Left renal cortex interstitium (tissue), 4 donors: ENCODE measurements at regions not wholly inside any gene's neighbourhood (a gene's known extent, or its start where the extent isn't known, plus 50 kb on each side); places are given as distances from the start of the nearest gene placed in this dataset.
"Not testable (repeated sequence)": the region's sequence is repeated elsewhere in the genome, so short reads cannot be mapped to it uniquely, and the experiment has no call there.

ENCODE experiments used
- DNase-seq, 4 donors: peaks; one replicate each; pipeline ENCODE4 v3.0.0-alpha.2; 2013; ENCODE audit warnings: low read depth in 4 of 4, low spot score in 2 of 4, missing footprints in 1 of 4

GRCh38 chr2:53543083-53543482 lies 224.5 kb upstream of the CHAC2 start:
- no peak for DNase-seq

DNA sequence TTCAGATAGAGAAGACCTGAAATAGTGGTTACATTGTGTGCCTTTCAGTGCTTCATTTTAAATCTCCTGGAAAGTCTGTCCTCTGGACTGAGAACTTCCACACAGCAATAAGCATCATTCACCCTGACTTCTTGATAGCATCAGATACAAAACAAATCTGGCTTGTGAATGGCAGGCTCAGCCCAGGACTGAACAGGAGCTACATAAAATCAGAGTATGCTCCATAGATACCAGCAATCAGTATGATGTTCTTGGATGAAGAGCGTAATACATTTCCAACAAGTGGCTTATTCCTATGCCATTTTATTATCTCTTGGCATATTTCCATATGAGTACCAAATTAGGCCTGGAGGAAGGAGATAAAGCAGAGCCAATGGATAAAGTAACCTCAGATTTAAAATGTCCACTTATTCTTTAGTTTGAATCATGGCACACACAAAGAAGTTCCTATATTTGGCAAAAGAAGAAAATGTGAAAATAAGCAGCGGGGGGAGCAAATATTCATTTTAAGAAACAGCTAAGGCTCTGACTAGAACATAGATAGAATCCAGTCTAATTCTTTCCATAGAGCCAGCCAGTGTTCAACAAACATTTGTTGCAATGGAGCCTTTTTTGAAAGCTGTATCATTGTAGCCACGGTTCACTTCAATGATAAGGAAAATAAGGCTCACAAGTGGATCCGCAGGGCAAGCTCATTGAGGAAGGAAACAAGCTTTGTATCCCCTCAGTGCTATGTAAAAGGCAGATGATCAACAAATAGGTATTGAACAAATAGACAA lies 230.8 kb upstream of the CHAC2 start:
- no peak for DNase-seq

DNA sequence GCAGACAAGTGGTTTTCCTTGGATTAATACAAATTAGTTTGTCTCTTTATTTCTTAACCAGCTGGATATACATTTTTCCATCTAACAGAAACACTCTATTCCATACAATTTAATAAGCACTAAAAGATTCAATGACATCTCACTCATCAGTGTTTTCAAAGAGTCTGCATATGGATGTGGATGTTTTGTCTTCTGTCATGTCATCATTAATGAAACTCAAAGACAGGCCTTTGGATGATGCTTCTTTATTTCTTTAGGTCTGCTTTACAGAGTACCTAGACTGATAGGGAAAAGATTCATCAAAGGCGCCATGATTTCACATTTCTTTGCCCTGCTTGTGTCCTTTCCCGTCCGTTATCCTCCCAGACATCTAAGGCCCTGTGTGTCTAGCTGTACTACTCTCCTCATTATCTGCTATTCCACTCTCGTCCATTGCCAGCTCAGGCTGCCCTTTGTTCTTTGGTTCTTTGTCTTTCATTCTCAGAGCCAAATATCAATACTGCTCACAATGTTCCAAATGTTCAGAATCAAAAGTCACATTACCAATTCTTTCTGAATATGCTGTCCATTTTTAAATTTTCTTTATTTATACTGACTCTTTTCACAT lies 232.3 kb upstream of the CHAC2 start:
- DNase-seq: no peak

DNA sequence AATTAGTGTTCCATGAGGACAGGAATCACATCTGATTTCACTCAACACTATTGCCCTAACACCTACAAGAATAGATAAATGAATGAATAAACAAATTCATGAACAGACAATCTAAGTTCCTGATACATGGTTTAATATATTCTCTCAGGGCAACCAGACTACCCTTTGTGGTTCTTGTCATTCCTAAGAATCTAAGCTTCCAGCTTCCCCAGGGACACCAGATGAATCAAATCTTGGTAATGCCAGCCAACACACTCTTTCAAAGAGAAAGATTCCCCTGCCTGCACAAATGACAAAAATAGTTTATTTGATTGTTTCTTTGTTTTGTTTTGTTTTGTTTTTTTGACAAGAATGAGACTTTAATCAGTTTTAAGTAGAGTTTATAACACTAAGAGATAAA lies 237.5 kb upstream of the CHAC2 start:
- no peak for DNase-seq

DNA sequence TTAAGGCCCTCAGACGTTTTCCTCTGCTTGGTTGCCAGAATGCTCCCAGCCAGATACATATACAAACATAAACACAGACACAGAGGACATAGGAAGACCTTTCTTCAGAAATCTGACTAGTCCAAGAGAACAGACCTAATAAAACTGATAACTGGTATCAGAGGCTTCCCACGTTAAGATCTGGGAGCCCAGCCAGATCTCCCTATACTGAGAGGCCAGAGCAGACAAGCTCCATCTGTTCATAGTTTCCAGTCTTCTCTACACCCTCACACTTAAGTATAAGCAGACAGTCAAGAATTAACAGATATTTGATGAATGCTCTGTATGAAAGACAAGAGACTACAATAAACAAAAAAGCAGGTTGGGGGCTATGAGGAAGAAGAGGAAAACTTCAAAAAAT lies 240.5 kb upstream of the CHAC2 start:
- DNase-seq: no peak

GRCh38 chr2:53519918-53520841 lies 247.4 kb upstream of the CHAC2 start:
- DNase-seq: no peak

GRCh38 chr2:53517406-53517805 lies 250.2 kb upstream of the CHAC2 start:
- DNase-seq: no peak

DNA sequence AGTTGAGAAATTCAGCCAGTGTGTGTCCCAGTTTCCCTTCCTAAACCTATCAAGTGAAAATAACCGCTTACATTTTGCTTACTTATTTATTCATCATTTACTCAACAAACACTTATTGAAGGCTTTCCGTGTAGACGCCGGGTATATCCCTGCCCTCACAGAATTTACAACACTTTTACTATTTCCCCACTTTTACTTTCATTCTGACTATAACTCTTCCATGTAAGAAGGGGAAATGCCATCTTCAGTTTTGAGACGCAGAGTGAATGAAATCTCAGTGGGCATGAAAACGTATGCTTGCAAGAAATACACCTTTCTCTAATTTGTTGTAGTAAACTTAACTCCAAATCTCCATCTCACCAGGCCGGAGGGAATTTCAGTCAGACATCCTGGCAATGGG lies 251.0 kb upstream of the CHAC2 start:
- no peak for DNase-seq

GRCh38 chr2:53515435-53516332 lies 251.9 kb upstream of the CHAC2 start:
- DNase-seq: no peak

DNA sequence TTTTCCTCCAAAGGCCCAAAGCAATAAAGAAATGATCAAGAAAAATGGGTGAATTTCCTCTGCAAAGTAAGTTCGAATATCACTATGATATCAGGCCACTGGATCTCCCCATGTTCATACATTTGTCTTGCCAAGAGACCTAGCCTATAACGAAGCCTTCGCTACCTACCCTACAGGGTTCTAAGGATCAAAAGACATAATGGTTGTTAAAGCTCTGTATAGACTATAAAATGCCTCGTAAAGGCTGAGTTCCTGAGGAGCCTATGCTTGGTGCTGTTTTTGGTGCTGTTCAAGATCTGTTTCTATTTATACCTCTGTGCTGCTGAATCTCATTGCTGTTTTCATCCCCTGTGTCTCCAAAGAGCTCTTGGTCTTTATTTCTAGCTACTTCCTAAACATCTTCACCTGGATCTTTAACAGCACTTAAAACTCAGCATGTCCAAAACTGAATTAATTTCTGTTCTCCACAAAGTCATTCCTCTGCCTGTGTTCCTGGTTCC lies 254.4 kb upstream of the CHAC2 start:
- no peak for DNase-seq

GRCh38 chr2:53512071-53512826 lies 255.4 kb upstream of the CHAC2 start:
- DNase-seq: no peak

- DNase-seq: no peak
Observed at GRCh38 chr2:53511549-53511948, 256.1 kb upstream of the CHAC2 start.

DNA sequence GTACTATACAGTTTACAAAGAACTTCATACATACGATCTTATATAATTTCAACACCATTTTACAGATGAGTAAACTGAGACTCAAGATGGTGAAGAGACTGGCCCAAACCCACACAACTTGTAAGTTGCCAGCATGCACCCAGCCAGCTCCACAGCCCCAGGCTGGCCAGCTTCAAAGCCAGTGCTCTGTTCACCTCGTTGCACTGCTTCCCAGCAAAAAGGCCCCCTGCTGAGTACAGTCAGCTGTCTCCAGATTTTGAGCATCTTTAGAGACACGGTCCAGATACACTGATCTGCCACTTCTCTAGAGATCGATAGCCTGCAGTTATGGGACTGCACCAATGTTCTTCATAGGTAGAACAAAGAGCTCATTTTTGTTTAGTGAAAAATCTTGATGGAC lies 257.2 kb upstream of the CHAC2 start:
- no peak for DNase-seq

DNA sequence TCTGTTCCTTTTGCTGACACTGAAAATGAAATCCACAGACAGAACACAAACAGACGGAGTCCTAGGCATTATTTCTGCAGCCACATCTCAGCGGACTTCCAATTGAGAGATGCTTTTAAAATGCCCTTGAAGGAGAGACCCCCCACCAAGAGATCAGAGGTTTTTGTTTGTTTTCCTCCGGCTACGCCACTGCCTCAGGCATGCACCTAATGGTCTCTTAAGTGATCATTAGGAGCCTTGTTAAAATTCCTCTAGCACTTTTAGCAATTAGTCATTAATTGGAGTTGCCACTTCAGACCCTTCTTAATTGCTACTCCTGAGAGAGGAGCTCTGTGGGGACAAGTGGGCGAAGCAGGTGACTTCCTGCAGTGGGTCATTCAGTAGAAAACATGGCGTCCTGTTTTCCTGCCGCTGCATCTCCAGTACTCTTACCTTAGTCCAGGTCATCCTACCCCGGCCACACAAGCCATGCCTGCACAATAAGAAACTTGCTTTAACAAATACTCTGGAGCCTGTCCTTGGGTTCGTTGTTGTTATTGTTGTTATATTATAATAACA lies 257.7 kb upstream of the CHAC2 start:
- no peak for DNase-seq

GRCh38 chr2:53508667-53509066 lies 258.9 kb upstream of the CHAC2 start:
- no peak for DNase-seq

GRCh38 chr2:53507070-53507469 lies 260.5 kb upstream of the CHAC2 start:
- not testable (repeated sequence) for DNase-seq

DNA sequence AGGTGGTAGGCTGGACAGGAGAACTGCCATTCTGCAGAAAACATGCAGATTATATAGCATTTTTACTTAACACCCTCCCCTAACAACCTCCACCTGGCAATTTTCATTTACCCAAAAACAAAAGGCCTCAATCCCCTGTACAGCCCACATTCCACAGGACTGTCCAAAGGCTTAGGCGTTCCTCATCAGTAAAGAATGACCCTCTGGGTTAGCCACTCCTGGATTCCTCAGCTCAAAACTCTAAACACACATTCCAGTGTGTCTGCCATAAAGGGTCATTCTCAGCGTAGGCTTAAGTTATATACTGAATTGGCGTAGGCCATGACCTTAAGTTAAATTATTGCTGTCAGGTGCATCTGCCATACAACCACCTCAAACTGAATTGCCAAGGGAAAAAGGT lies 261.8 kb upstream of the CHAC2 start:
- DNase-seq: no peak

DNA sequence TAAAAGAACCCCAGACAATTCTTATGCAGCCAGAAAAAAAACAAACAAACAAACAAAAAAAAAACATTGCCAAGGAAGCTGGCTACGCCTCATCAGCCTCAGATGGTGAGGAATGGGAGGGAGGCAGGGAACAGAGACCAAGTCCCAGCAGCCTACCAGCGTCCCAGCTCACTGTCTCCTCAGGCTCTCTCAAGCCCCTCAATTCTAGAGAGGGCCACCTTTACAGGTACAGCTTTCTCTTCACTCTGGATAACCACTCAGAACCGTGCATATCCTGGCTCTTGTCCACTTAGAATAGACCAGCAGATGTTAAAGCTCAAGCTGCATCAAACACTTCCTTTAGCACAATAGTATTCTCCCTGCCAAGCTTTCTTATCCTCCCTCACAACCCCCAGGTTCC lies 263.1 kb upstream of the CHAC2 start:
- no peak for DNase-seq

DNA sequence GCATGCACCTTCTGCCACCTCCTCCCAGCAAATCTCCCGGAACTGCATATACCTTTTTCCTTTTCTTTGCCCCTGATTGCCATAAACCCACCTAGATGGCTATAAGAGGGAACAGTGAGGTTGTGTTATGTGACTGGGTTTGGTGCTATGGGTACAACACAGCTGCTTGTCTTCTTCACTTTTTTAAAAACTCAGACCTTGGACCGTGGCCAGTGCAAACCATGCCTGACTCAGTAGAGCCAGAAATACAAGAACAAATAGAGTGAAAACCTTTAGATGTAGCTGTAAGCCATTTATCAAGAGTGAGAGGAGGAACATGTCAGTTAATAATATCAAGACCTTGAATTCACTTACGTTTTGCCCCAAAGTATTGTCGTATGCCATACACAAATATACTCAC lies 267.4 kb upstream of the CHAC2 start:
- DNase-seq: no peak
